ENCODE measurements at regions not wholly inside any gene's neighbourhood (a gene's known extent, or its start where the extent isn't known, plus 50 kb on each side); places are given as distances from the start of the nearest gene placed in this dataset.

DNA sequence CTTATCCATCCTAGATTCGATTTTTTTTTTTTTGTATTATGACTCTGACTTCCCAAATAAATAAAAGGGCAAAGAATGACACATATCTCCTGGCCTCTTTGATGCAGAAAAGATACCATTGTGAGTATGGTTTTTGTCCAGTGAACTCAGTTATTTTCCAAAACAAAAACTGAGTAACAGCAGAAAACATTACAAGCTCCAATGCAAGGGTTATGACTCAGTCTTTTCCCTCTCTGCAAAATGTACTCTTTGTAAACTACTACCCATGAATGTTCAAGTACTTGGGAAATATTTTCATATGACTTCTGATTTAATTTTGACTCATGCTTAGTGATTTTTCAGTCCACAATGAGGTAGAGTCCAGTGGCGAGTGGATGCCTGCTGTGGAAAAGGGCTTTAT, 355.3 kb downstream of the RNF144B start:
- Histone ChIP-seq H3K27me3 (no peaks in the 10 kb centered on the region), H3K9me3 (no peaks in the 10 kb centered on the region), H3K36me3 (no peaks in the 10 kb centered on the region), H4K20me1 (no peaks in the 10 kb centered on the region), H3K4me3 (no peak overlapping the region), H3K4me2 (no peak overlapping the region), H3K4me1 (no peaks in the 10 kb centered on the region), H3K9ac (no peak overlapping the region), H3K27ac (no peak overlapping the region)
- no peak for TF ChIP-seq Cebpa-rat (IDR thresholded peaks at IDR 0.05)

DNA sequence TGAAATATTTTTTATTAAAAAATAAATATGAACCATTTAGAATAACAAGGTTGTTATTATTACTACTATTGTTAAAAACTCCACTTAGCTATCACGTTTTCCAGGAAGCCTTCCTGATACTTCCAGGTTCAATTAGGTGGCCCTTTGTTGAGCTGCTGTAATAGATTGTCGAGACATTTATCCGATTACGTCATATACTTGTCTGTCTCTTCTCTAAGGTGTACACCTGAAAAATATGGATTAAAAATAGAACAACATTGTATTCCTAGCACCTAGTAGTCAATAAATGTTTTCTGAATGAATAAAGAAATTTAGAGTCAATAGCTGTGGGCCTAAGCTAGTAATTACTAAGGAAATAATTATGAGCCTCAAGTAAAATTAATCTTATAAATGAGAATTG, 359.6 kb downstream of the RNF144B start:
- no peaks in the 10 kb centered on the region for H4K20me1 ChIP-seq

DNA sequence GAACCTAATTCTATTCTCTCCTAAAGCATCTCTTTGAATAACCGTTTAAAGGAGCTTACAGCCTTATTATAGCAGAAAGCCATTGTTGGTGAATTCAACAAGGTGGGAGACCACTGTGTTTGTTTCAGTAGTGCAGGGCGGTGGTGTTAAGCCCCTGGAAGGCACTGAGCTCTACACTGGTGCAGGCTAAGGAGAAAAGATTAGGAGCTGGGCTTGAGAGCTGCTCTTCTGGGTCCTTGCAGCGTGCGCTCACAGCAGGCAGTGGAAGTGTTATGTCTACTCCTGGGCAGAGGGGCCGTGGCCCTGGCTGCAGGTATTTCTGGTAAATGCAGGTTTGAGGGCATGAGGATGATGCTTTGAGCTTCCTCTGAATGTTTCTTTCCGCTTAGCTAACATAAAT, 361.2 kb downstream of the RNF144B start:
- no peaks in the 10 kb centered on the region for H3K36me3 ChIP-seq
- TF ChIP-seq Cebpa-rat (IDR thresholded peaks at IDR 0.05) = no peak
- H3K9ac ChIP-seq = no peak overlapping the region
- no peak overlapping the region for H3K27ac ChIP-seq
- H3K9me3 ChIP-seq = no peaks in the 10 kb centered on the region
- no peak overlapping the region for H3K4me2 ChIP-seq
- H4K20me1 ChIP-seq = no peaks in the 10 kb centered on the region
- no peak overlapping the region for H3K4me3 ChIP-seq
- H3K4me1 ChIP-seq = no peaks in the 10 kb centered on the region
- no peaks in the 10 kb centered on the region for H3K27me3 ChIP-seq

More for the DNA sequence above, 359.6 kb downstream of the RNF144B start:
- Histone ChIP-seq H3K27ac (no peak overlapping the region), H3K9me3 (no peaks in the 10 kb centered on the region), H3K36me3 (no peaks in the 10 kb centered on the region), H3K27me3 (no peaks in the 10 kb centered on the region), H3K4me2 (no peak overlapping the region), H3K4me3 (no peak overlapping the region), H3K9ac (no peak overlapping the region), H3K4me1 (no peaks in the 10 kb centered on the region)
- no peak for TF ChIP-seq Cebpa-rat (IDR thresholded peaks at IDR 0.05)

DNA sequence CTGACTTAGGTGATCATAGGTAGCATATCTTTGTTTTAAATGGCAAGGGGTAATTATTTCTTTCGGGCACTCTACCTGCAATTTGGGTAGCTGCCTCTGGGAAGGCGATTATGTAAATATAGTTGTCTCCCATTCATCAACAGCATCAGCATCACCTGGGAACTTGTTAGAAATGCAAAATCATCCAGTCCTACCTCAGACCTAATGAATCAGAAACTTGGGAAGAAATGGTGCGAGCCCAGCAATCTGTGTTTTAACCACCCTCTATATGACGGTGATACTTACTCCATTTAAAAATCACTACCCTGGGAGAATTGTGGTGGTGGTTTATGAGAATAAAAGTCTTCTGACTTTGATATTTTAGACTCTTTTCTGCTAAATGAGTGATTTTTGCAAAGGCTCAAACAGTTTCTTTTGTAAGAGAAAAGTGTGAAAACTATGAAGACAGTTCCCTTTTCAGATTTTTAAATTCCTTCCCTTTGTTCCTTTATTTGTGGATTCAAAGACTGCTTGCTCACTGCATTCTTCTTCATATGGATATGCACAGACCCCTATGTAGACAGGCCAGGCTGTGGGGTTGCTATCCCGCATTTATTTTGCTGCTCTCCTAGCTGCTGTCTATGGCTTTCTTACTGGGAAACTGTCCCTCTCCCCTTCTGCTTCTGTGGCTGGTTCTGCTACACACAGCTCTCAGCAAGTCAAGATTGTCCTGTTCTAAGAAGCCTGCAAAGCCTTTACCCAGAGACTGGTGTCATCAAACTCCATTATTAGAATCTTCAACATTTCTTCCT, 365.3 kb downstream of the RNF144B start:
- H3K27me3 ChIP-seq = no peaks in the 10 kb centered on the region
- H3K4me2 ChIP-seq = no peak overlapping the region
- H3K9me3 ChIP-seq = no peaks in the 10 kb centered on the region
- H3K9ac ChIP-seq = no peak overlapping the region
- no peaks in the 10 kb centered on the region for H4K20me1 ChIP-seq
- no peak overlapping the region for H3K4me3 ChIP-seq
- H3K27ac ChIP-seq = no peak overlapping the region
- TF ChIP-seq Cebpa-rat (IDR thresholded peaks at IDR 0.05) = no peak
- H3K36me3 ChIP-seq = no peaks in the 10 kb centered on the region
- H3K4me1 ChIP-seq = no peaks in the 10 kb centered on the region

DNA sequence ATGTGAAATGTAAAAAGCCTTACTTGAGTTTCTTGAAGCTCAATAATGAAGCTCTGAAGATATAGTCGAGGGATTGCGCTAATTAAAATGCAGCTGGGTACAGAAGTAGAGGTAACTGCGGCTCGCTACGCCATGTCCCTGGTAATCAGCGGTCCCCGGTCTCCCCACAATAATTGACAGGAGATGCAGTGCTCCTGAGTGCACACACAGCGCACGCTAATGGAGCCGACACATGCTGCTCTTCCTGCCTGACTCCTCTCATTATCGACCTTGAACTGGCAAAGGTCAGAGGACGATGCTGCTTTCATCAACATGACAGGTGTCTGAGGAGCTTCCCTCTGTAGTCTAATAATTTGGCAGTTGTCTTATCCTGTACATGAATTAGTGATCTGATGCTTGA, 365.9 kb downstream of the RNF144B start:
- no peak for TF ChIP-seq Cebpa-rat (IDR thresholded peaks at IDR 0.05)
- Histone ChIP-seq H3K9me3 (no peaks in the 10 kb centered on the region), H3K4me2 (no peak overlapping the region), H3K27me3 (no peaks in the 10 kb centered on the region), H3K4me1 (no peaks in the 10 kb centered on the region), H3K36me3 (no peaks in the 10 kb centered on the region), H3K4me3 (no peak overlapping the region), H3K9ac (no peak overlapping the region), H3K27ac (no peak overlapping the region), H4K20me1 (no peaks in the 10 kb centered on the region)

DNA sequence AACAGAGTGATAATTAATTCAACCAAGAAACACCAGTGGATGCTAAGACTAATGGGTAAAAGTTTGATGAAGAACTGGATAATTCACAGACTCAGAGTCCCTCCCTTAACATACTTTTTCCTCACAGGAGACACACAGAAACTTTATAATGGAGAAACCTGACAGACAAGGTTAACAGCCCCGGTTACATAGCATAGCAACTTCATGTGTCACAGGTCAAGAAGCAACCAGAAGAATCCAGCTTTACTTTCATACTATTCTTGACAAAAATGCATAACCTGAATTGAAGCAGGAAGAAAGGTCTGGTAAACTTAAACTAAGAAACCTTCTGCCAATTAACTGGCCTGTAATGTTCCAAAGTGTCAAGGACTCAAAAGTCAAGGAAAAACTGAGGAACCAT, 375.9 kb downstream of the RNF144B start:
- Histone ChIP-seq H3K4me2 (no peak overlapping the region), H3K36me3 (no peaks in the 10 kb centered on the region), H3K27me3 (no peaks in the 10 kb centered on the region), H4K20me1 (no peaks in the 10 kb centered on the region), H3K9ac (no peak overlapping the region), H3K9me3 (no peaks in the 10 kb centered on the region), H3K27ac (no peak overlapping the region), H3K4me1 (no peaks in the 10 kb centered on the region), H3K4me3 (no peak overlapping the region)
- TF ChIP-seq Cebpa-rat (IDR thresholded peaks at IDR 0.05) = no peak

DNA sequence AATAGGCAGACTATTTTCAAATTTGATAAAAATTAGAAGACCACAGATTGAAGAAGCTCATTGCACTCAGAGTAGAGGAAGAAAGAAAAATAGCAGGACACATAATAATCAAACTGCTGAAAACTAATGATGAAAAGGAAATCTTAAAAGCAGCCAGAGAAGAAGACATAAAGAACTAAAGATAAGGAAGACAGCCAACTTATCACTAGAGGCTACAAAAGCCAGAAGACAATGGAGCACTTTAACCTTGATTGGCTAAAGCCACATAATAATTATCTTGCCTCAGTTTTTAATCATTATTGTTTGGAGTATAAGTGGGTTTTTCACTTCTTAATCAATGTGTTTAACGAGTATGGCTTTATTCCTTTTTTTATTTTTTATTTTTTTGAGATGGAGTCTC, 397.6 kb downstream of the RNF144B start:
- H3K4me2 ChIP-seq = no peak overlapping the region
- no peaks in the 10 kb centered on the region for H3K36me3 ChIP-seq
- no peak overlapping the region for H3K9ac ChIP-seq
- H4K20me1 ChIP-seq = no peaks in the 10 kb centered on the region
- TF ChIP-seq Cebpa-rat (IDR thresholded peaks at IDR 0.05) = no peak
- no peak overlapping the region for H3K27ac ChIP-seq
- no peaks in the 10 kb centered on the region for H3K9me3 ChIP-seq
- no peak overlapping the region for H3K4me3 ChIP-seq
- no peaks in the 10 kb centered on the region for H3K27me3 ChIP-seq
- no peaks in the 10 kb centered on the region for H3K4me1 ChIP-seq

DNA sequence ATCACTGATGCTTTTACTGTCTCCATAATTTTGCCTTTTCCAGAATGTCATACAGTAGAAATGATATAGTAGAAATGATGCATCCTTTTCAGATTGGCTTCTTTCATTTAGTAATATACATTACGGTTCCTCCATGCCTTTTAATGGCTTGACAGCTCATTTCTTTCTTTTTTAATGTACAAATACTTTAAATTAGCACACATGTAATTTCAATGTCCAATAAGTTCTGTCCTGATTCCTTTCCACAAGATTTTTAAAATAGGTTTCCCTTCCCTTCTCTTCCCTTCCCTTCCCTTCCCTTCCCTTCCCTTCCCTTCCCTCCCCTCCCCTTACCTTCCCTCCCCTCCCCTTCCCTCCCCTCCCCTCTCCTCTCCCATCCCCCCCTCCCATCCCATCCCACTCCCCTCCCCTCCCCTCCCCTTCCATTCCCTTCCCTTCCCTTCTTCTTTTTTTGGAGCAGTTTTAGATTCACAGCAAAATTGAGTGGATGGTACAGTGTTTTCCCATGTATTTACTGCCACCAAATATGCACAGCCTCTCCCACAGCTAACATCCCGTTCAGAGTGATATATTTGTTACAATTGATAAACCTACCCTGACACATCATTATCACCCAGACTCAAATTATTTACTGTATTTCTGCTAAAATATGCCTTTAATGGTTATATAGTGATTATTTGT, 398.8 kb downstream of the RNF144B start:
- H3K4me2 ChIP-seq = no peak overlapping the region
- H4K20me1 ChIP-seq = no peaks in the 10 kb centered on the region
- no peaks in the 10 kb centered on the region for H3K4me1 ChIP-seq
- H3K36me3 ChIP-seq = no peaks in the 10 kb centered on the region
- H3K9me3 ChIP-seq = no peaks in the 10 kb centered on the region
- H3K4me3 ChIP-seq = no peak overlapping the region
- H3K27me3 ChIP-seq = no peaks in the 10 kb centered on the region
- H3K27ac ChIP-seq = no peak overlapping the region
- TF ChIP-seq Cebpa-rat (IDR thresholded peaks at IDR 0.05) = no peak
- H3K9ac ChIP-seq = no peak overlapping the region

DNA sequence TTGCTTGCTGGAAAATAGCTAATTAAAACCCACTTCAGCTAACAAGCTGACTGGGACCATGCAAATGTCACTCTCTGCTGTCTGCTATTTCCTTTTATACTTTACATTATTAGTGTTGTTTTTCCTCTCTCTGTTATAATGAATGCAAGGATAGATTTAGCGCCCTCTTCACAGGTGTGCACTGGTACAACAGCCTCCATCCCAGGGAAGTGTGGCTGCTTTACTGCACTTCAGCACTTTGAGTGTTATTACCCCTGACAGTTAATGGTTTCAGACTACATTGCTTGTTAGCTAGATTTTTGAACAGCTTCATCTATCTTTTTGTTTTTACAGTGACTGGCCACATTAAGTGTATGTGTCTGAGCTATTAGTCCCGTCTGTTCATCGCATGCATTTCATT, 405.7 kb downstream of the RNF144B start:
- H3K27ac ChIP-seq = no peak overlapping the region
- TF ChIP-seq Cebpa-rat (IDR thresholded peaks at IDR 0.05) = no peak
- no peak overlapping the region for H3K9ac ChIP-seq

DNA sequence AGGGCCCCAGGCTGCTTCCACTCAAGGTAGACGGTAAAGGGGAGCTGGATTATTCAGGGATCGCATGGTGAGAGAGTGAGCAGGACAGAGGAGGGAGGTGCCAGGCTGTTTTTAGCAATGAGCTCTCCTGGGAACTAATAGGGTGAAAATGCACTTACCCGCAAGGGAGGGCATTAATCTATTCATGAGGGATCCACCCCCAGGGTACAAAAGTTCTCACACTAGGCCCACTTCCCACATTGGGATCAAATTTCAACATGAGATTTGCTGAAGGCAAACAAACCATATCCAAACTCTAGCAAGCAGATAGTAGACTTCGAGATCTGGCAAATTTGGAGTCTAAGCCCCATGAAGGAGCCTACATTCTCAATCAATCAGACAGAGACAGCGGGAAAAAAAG, 408.6 kb downstream of the RNF144B start:
- Histone ChIP-seq H3K4me1 (no peaks in the 10 kb centered on the region), H3K4me2 (no peak overlapping the region), H3K27ac (no peak overlapping the region), H3K4me3 (no peak overlapping the region), H3K27me3 (no peaks in the 10 kb centered on the region), H3K36me3 (no peaks in the 10 kb centered on the region), H3K9me3 (no peaks in the 10 kb centered on the region), H3K9ac (no peak overlapping the region), H4K20me1 (no peaks in the 10 kb centered on the region)
- no peak for TF ChIP-seq Cebpa-rat (IDR thresholded peaks at IDR 0.05)

More for the DNA sequence above, 405.7 kb downstream of the RNF144B start:
- Histone ChIP-seq H3K27me3 (no peaks in the 10 kb centered on the region), H3K9me3 (no peaks in the 10 kb centered on the region), H3K4me1 (no peaks in the 10 kb centered on the region), H3K4me2 (no peak overlapping the region), H4K20me1 (no peaks in the 10 kb centered on the region), H3K4me3 (no peak overlapping the region), H3K36me3 (no peaks in the 10 kb centered on the region)
